PC-3 (cell line): ENCODE measurements at regions not wholly inside any gene's neighbourhood (a gene's known extent, or its start where the extent isn't known, plus 50 kb on each side); places are given as distances from the start of the nearest gene placed in this dataset.

ENCODE experiments used
- ATAC-seq: fragments of 200-7000 bp; cut with Tn5 transposase; 2 replicates; pipeline ENCODE4 v1.9.1; 2020; ENCODE audit warnings: mild to moderate bottlenecking, moderate library complexity
- BruUV-seq: library from RNA; stranded (reverse); fragments of 400-500 nt; replicated peaks from 2 replicates; lab custom pipeline; 2021; lab: Mats Ljungman, UMichigan
- CTCF ChIA-PET: fragments of 300-600 bp; sonication (Branson Sonifier 250); formaldehyde crosslinking; loops from one replicate; lab custom pipeline; 2022; ENCODE audit warnings: antibody characterized with exemption; lab: Charles Lee
- POLR2A ChIA-PET: fragments of 300-600 bp; sonication (Branson Sonifier 250); formaldehyde crosslinking; loops from one replicate; lab custom pipeline; 2022; ENCODE audit warnings: antibody characterized with exemption; ENCODE audit not compliant: unreplicated experiment; lab: Charles Lee
- DNase-seq: peaks from one replicate; pipeline ENCODE4 v3.0.0-alpha.2; 2015
- H2AFZ ChIP-seq: fragments of 300-600 bp; sonication (generic); 2 replicates; pipeline ENCODE4 v1.6.0; 2016; ENCODE audit warnings: antibody characterized with exemption, low read length
- H3F3A ChIP-seq: fragments of 300-600 bp; sonication (generic); one replicate; pipeline ENCODE4 v1.6.0; 2017; ENCODE audit warnings: antibody characterized with exemption, low read length, control low read depth, mild to moderate bottlenecking; ENCODE audit not compliant: unreplicated experiment
- H3K27ac ChIP-seq: fragments of 300-600 bp; sonication (generic); 2 replicates; pipeline ENCODE4 v1.5.1; 2016; ENCODE audit warnings: mild to moderate bottlenecking, low read length
- H3K27me3 ChIP-seq: fragments of 300-600 bp; sonication (generic); 2 replicates; pipeline ENCODE4 v1.6.1; 2016; ENCODE audit warnings: low read length, mixed read lengths
- H3K36me3 ChIP-seq: fragments of 300-600 bp; sonication (generic); 2 replicates; pipeline ENCODE4 v1.6.1; 2016; ENCODE audit warnings: low read depth, mixed run types, low read length, mixed read lengths
- H3K4me1 ChIP-seq: fragments of 300-600 bp; sonication (generic); 2 replicates; pipeline ENCODE4 v1.5.1; 2016; ENCODE audit warnings: low read length; ENCODE audit not compliant: insufficient read depth
- H3K4me2 ChIP-seq: fragments of 300-600 bp; sonication (generic); 2 replicates; pipeline ENCODE4 v1.6.0; 2016; ENCODE audit warnings: low read length
- H3K4me3 ChIP-seq: fragments of 300-600 bp; sonication (generic); 2 replicates; pipeline ENCODE4 v1.5.1; 2016; ENCODE audit warnings: mild to moderate bottlenecking, low read length, mixed read lengths
- H3K79me2 ChIP-seq: fragments of 300-600 bp; sonication (generic); 2 replicates; pipeline ENCODE4 v1.6.1; 2017; ENCODE audit warnings: low read length, mixed read lengths
- H3K9ac ChIP-seq: fragments of 300-600 bp; sonication (generic); 2 replicates; pipeline ENCODE4 v1.6.0; 2016; ENCODE audit warnings: mild to moderate bottlenecking, low read length
- H3K9me2 ChIP-seq: fragments of 300-600 bp; sonication (generic); replicated peaks from 2 replicates; pipeline ENCODE4 v1.6.1; 2016; ENCODE audit warnings: mixed run types, low read length, mixed read lengths
- H3K9me3 ChIP-seq: fragments of 300-600 bp; sonication (generic); 2 replicates; pipeline ENCODE4 v1.6.1; 2016; ENCODE audit warnings: low read length, mixed read lengths
- H4K20me1 ChIP-seq: fragments of 300-600 bp; sonication (generic); 2 replicates; pipeline ENCODE4 v1.6.1; 2016; ENCODE audit warnings: low read length, mixed read lengths
- EZH2 ChIP-seq: fragments of 300-600 bp; sonication (generic); IDR thresholded peaks from one replicate; pipeline ENCODE4 v1.6.1; 2017; ENCODE audit warnings: antibody characterized with exemption, mild to moderate bottlenecking, low read length; ENCODE audit not compliant: unreplicated experiment
- EZH2phosphoT487 ChIP-seq: fragments of 300-600 bp; sonication (generic); IDR thresholded peaks from 2 replicates; pipeline ENCODE4 v1.6.1; 2018; ENCODE audit warnings: mild to moderate bottlenecking, antibody characterized with exemption, low read length, borderline replicate concordance
- intact Hi-C: fragments of 100-400 bp; cut with micrococcal nuclease; formaldehyde crosslinking; loops from 2 replicates; pipeline ENCODE4 v1.9.0; 2023
- TF ChIP-seq, protein P1 (sequence below): fragments of 300-600 bp; sonication (generic); conservative IDR thresholded peaks from 2 replicates; pipeline ENCODE4 v1.5.1; 2017; ENCODE audit warnings: antibody characterized with exemption, low read depth, mild to moderate bottlenecking, low read length

DNA sequence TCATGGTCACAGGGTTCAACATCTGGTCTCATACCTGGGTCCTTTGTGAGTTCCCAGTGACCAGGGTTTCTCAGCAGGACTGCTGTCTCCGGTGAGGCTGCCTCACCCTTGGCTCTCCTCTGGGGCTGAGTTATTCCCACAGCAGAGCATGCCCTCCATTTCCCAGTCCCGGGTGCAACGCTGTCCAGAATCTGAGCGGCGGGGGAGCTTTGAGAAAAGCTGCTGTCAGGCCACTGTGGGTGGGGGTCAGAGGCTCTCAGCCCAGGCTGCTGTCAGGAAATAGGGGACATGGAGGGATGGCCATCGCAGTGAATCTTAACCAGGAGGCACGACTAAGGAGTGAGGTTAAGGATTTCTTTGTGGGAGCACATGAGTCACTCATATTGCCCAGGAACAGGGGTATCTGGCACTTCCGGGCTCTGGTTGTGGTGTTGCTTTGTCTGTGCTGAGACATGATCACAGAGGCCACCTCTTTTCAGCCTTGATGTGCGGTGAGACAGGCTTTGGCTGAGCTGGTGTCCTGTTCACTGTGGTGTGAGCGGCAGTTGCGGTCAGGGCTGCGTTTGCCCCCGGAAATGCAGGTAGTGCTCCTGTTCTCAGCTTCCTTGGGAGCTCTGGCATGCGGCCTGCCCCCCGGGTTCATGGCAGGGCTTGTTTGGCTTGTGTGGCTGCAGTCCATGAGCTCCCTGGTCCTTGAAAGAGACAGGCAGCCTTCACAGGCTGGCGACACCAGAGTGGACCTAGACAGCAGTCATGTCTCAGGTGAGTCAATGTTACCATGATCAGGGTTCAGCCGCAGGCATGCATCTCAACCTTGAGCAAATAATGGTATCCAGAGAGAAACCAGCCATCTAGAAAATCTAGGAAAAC is 310.7 kb upstream of the MYT1L start:
- no peak for TF ChIP-seq EZH2
- no peak for TF ChIP-seq EZH2phosphoT487
- TF ChIP-seq, protein P1, sequence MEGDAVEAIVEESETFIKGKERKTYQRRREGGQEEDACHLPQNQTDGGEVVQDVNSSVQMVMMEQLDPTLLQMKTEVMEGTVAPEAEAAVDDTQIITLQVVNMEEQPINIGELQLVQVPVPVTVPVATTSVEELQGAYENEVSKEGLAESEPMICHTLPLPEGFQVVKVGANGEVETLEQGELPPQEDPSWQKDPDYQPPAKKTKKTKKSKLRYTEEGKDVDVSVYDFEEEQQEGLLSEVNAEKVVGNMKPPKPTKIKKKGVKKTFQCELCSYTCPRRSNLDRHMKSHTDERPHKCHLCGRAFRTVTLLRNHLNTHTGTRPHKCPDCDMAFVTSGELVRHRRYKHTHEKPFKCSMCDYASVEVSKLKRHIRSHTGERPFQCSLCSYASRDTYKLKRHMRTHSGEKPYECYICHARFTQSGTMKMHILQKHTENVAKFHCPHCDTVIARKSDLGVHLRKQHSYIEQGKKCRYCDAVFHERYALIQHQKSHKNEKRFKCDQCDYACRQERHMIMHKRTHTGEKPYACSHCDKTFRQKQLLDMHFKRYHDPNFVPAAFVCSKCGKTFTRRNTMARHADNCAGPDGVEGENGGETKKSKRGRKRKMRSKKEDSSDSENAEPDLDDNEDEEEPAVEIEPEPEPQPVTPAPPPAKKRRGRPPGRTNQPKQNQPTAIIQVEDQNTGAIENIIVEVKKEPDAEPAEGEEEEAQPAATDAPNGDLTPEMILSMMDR = no peak
- no peaks in the 10 kb centered on the region for H3K4me1 ChIP-seq
- H3K9me3 ChIP-seq = no peaks in the 10 kb centered on the region
- H3K36me3 ChIP-seq = no peaks in the 10 kb centered on the region
- ChIA-PET POLR2A (no interaction called here), CTCF (no interaction called here)
- H3K9me2 ChIP-seq = no peaks in the 10 kb centered on the region
- ATAC-seq = no peak
- H3K4me3 ChIP-seq = no peak overlapping the region
- intact Hi-C loops = no loop called here
- BruUV-seq = no TSS peak
- H2AFZ ChIP-seq = no peak overlapping the region
- no peak overlapping the region for H3K9ac ChIP-seq
- H3K4me2 ChIP-seq = no peak overlapping the region
- H3K27ac ChIP-seq = no peak overlapping the region
- H3K79me2 ChIP-seq = no peaks in the 10 kb centered on the region
- no peak for DNase-seq
- no peaks in the 10 kb centered on the region for H3F3A ChIP-seq
- H3K27me3 ChIP-seq = peaks cover 26% of the 10 kb centered on the region
- no peaks in the 10 kb centered on the region for H4K20me1 ChIP-seq

DNA sequence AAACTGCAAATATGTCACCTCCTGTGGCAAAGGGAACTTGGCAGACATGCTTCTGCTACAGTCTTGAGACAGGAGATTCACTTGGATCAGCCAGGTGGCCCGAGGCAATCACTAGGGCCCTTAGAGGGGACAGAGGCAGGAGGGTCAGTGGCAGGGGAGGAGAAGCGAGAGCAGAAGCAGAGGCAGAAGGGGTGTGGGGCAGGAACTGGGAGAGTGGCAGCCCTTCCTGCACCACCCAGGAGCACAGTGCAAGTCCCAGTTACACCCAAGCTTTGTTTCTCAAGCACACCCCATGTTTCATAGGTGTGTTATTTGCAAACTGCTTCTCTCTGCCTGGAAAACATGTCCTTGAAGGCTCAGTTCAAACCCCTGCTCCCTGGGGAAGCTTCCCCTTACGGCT is 309.7 kb upstream of the MYT1L start:
- no peaks in the 10 kb centered on the region for H3K4me1 ChIP-seq
- intact Hi-C loops = no loop called here
- no peak overlapping the region for H3K27ac ChIP-seq
- no peaks in the 10 kb centered on the region for H4K20me1 ChIP-seq
- ChIA-PET CTCF (no interaction called here), POLR2A (no interaction called here)
- DNase-seq (no peak), ATAC-seq (no peak)
- H3F3A ChIP-seq = no peaks in the 10 kb centered on the region
- no TSS peak for BruUV-seq
- H3K79me2 ChIP-seq = no peaks in the 10 kb centered on the region
- no peaks in the 10 kb centered on the region for H3K36me3 ChIP-seq
- H3K4me3 ChIP-seq = no peak overlapping the region
- H3K4me2 ChIP-seq = no peak overlapping the region
- H3K27me3 ChIP-seq = peaks cover 26% of the 10 kb centered on the region
- H3K9me2 ChIP-seq = no peaks in the 10 kb centered on the region
- no peak for TF ChIP-seq EZH2phosphoT487
- no peak for TF ChIP-seq EZH2
- TF ChIP-seq, protein P1 = no peak
- no peak overlapping the region for H2AFZ ChIP-seq
- H3K9me3 ChIP-seq = no peaks in the 10 kb centered on the region
- no peak overlapping the region for H3K9ac ChIP-seq

DNA sequence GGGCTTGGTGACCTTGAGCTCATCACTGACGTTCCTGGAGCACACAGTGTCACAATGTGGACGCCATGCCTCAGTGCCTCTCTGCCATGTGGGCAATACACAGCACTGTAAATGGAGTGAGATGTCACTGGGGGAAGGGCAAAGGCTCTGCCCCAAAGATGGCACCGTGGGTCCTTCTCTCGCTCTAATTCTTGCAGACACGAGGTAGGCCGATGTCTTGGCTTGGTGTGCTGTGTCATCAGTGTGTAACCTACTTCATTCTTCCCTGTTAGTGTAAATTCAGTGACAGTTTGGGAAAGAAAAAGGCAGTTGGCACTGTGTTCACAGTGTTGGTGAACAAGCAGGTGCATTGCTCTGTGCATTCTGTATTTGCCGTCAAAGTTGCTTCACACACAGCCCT is 309.3 kb upstream of the MYT1L start:
- BruUV-seq = no TSS peak
- Histone ChIP-seq H3K36me3 (no peaks in the 10 kb centered on the region), H3K9me2 (no peaks in the 10 kb centered on the region), H3K4me3 (no peak overlapping the region), H3K27me3 (peaks cover 26% of the 10 kb centered on the region), H3K4me1 (no peaks in the 10 kb centered on the region), H3K27ac (no peak overlapping the region), H3K4me2 (no peak overlapping the region), H3K9ac (no peak overlapping the region), H4K20me1 (no peaks in the 10 kb centered on the region), H3F3A (no peaks in the 10 kb centered on the region), H3K79me2 (no peaks in the 10 kb centered on the region), H2AFZ (no peak overlapping the region), H3K9me3 (no peaks in the 10 kb centered on the region)
- POLR2A ChIA-PET = no interaction called here
- DNase-seq (no peak), ATAC-seq (no peak)
- intact Hi-C loops = no loop called here
- no peak for TF ChIP-seq EZH2phosphoT487
- no peak for TF ChIP-seq EZH2
- TF ChIP-seq, protein P1 = no peak
- CTCF ChIA-PET = no interaction called here
